Stimulated activated effector memory CD8-positive, alpha-beta T cell treated with anti-CD3 and anti-CD28 coated beads, Interleukin-12 subunit alpha, Interleukin-12 subunit beta, amount 100 ng/mL, for 72 hours (primary cell): ENCODE measurements at regions not wholly inside any gene's neighbourhood (a gene's known extent, or its start where the extent isn't known, plus 50 kb on each side); places are given as distances from the start of the nearest gene placed in this dataset.
"Not testable (repeated sequence)": the region's sequence is repeated elsewhere in the genome, so short reads cannot be mapped to it uniquely, and the experiment has no call there.

Experiments used
- ATAC-seq: fragments of 150-1000 bp; cut with Tn5 transposase; 2 replicates; pipeline ENCODE4 v1.10.0; 2021
- DNase-seq, 2 donors: peaks; one replicate each; pipeline ENCODE4 v3.0.0; 2021 to 2022; ENCODE audit warnings: low spot score in 2 of 2
- H3K27ac Mint-ChIP-seq: one replicate; pipeline ENCODE4 v1.8.0; 2022; ENCODE audit warnings: mild to moderate bottlenecking, mixed read lengths
- H3K36me3 Mint-ChIP-seq: one replicate; pipeline ENCODE4 v1.8.0; 2022; ENCODE audit warnings: mild to moderate bottlenecking, mixed read lengths
- H3K4me1 Mint-ChIP-seq: one replicate; pipeline ENCODE4 v1.8.0; 2022; ENCODE audit warnings: mixed read lengths
- H3K4me3 Mint-ChIP-seq: one replicate; pipeline ENCODE4 v1.8.0; 2022; ENCODE audit warnings: mild to moderate bottlenecking, mixed read lengths
- H3K9me3 Mint-ChIP-seq: one replicate; pipeline ENCODE4 v1.8.0; 2022; ENCODE audit warnings: mixed read lengths

- not testable (repeated sequence) for H3K9me3 Mint-ChIP-seq, H3K36me3 Mint-ChIP-seq, H3K4me1 Mint-ChIP-seq, DNase-seq, H3K4me3 Mint-ChIP-seq, ATAC-seq, H3K27ac Mint-ChIP-seq
Observed at GRCh38 chr14:106349678-106350457, 823.5 kb downstream of the TMEM121 start.

GRCh38 chr14:106355007-106355791 is 828.8 kb downstream of the TMEM121 start:
- DNase-seq = not testable (repeated sequence)
- ATAC-seq = peak; percentile 17

DNA sequence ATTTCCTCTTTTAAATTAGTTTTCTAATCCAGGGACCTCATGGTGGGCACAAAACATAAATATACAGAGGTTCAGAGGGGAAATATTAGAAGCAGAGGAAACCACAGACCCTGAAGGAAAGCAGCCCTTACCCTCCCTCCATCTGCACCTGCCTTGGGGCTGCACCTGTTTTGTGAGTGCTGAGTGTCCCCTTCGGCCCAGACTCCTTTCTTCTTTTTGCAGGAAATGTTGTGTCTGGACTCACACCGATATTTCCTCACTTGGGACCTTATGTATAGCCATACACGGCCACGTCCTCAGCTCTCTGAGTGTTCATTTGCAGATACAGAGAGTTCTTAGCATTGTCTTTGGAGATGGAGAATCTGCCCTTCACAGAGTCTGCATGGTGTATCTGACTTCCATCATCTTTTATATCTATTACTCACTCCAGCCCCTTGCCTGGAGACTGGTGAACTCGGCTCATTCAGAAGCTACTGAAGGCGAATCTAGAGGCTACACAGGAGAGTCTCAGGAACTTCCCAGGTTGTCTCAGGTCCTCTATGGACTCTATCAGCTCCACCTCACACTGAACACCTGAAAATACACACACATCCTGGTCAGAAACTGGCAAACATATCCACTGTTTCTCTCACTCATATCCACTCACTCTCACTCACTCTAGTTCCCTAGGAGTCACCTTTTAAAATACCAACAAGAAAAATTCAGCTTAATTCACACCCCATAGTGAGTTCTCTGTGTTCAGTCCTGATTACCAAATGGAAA is 829.7 kb downstream of the TMEM121 start:
- H3K4me3 Mint-ChIP-seq, H3K4me1 Mint-ChIP-seq, H3K9me3 Mint-ChIP-seq, H3K27ac Mint-ChIP-seq, DNase-seq, H3K36me3 Mint-ChIP-seq: not testable (repeated sequence)
- peak; percentile 46 for ATAC-seq

More at GRCh38 chr14:106355007-106355791, 828.8 kb downstream of the TMEM121 start:
- H3K36me3 Mint-ChIP-seq, H3K9me3 Mint-ChIP-seq, H3K27ac Mint-ChIP-seq, H3K4me1 Mint-ChIP-seq, H3K4me3 Mint-ChIP-seq: not testable (repeated sequence)

GRCh38 chr14:106356643-106356930 is 830.2 kb downstream of the TMEM121 start:
- H3K4me3 Mint-ChIP-seq, DNase-seq, H3K9me3 Mint-ChIP-seq, H3K27ac Mint-ChIP-seq, H3K4me1 Mint-ChIP-seq, H3K36me3 Mint-ChIP-seq: not testable (repeated sequence)
- peak; percentile 39 for ATAC-seq

DNA sequence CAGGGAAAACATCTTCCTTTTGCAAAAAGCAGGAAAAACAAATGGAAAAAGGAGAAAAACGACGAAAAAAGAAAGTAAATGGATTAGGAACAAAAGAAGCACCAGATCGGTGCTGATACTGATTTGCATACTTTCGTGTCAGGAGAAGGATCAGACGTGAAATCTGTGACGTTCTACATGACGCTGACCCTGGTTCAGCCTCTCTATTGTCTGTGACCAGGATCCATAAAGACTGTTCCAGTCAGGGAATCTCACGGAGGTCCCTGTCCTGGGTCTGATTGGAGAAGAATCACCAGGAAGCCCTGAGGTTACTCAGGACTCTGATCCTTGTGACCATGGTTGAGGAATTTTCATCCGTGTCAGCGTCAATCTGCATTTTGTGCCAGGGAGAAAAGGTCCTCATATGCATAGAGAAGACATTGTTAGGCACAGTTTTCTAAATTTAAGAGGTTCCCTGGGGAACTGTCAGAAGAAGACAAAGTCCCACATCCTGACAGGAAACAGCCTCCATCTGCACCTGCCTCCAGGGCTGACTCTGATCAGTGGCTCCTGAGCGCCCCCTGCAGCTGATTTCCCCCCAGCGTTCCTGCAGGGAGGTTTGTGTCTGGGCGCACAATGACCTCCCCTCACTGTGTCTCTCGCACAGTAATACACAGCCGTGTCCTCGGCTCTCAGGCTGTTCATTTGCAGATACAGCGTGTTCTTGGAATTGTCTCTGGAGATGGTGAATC is 832.9 kb downstream of the TMEM121 start:
- DNase-seq = peak; percentile 64 to 81
- H3K4me3 Mint-ChIP-seq, H3K9me3 Mint-ChIP-seq, H3K4me1 Mint-ChIP-seq, H3K27ac Mint-ChIP-seq, H3K36me3 Mint-ChIP-seq: not testable (repeated sequence)
- peak; percentile 50 for ATAC-seq

DNA sequence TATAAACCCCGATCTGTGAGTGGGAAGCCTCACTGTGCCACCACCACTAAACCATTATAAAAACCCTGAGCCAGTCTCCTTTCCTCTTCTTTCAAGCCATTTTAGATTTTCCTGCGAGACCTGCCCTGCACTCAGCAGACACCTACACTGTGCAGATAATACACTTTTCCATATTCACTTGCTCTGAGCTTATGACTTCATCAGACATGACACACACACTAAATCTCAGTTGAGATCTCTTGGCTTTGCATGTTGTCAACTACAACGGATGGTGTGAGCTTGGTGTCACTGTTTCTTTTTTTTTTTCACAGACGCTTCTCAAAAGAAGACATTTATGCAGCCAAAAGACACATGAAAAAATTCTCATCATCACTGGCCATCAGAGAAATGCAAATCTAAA is 839.0 kb downstream of the TMEM121 start:
- ATAC-seq = peak; percentile 62
- DNase-seq, H3K27ac Mint-ChIP-seq, H3K4me3 Mint-ChIP-seq, H3K4me1 Mint-ChIP-seq, H3K9me3 Mint-ChIP-seq, H3K36me3 Mint-ChIP-seq: not testable (repeated sequence)

DNA sequence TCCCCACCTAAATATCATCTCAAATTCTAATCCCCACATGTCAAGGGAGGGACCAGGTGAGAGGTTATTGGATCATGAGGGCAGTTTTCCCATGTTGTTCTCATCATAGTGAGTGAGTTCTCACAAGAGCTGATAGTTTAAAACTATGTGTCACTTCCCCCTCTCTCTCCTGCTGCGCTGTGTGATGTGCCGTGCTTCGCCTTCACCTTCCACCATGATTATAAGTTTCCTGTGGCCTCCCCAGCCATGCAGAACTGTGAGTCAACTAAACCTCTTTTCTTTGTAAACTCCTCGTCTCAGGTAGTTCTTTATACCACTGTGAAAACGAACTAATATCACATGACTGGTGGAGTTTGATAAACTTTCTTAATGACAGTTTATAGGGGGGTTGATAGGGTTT is 839.5 kb downstream of the TMEM121 start:
- H3K9me3 Mint-ChIP-seq, H3K4me3 Mint-ChIP-seq, H3K4me1 Mint-ChIP-seq, H3K27ac Mint-ChIP-seq, DNase-seq, H3K36me3 Mint-ChIP-seq: not testable (repeated sequence)
- ATAC-seq = peak; percentile 89

DNA sequence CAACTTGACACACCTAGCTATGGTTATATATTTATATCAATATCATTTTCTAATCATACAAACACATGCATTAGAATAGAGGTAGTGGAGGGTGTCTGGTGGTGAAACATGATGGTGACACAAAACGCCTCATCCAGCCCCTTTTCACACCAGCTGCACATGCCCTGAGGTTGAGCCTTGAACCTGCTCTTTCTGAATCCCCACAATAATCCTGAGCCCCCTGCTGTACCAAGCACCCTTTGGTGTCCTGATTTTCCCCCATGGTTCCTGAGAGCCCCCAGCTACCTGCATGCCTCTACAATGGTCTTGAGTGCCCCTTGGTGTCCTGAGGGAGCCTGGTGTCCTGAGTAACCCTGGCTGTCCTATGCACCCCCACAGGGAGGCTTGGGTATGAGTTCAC is 840.6 kb downstream of the TMEM121 start:
- not testable (repeated sequence) for H3K27ac Mint-ChIP-seq

DNA sequence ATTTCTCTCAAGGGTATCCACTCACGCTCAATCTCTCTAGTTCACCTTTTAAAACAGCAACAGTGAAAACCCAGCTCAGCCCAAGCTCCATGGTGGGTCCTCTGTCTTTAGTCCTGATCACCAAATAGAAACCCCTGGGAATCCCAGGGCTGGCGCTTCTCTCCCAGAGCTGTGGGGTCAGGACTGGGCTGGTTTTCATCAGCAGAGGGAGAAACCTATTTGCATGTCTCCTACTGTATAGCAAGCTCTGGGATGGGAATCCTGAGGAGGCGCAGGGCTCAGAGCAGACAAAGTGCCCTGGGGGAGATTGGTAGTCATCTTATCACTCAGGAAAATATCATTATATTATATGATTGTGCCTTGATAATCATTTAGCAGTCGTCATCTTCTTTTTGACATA is 843.1 kb downstream of the TMEM121 start:
- not testable (repeated sequence) for DNase-seq, H3K27ac Mint-ChIP-seq, H3K36me3 Mint-ChIP-seq, H3K9me3 Mint-ChIP-seq, ATAC-seq, H3K4me3 Mint-ChIP-seq
- peaks cover 19% of the 10 kb centered on the region for H3K4me1 Mint-ChIP-seq

More for the DNA sequence above, 840.6 kb downstream of the TMEM121 start:
- not testable (repeated sequence) for H3K4me3 Mint-ChIP-seq, H3K9me3 Mint-ChIP-seq, ATAC-seq, H3K36me3 Mint-ChIP-seq, H3K4me1 Mint-ChIP-seq, DNase-seq

GRCh38 chr14:106372870-106373652 is 846.7 kb downstream of the TMEM121 start:
- peak; percentile 79 to 90 for DNase-seq
- ATAC-seq = peak; percentile 92
- Mint-ChIP-seq H3K36me3 (no peaks in the 10 kb centered on the region), H3K9me3 (no peaks in the 10 kb centered on the region), H3K4me1 (peaks cover 19% of the 10 kb centered on the region), H3K4me3 (peak overlapping the region; percentile 64), H3K27ac (peak overlapping the region; percentile 80)

DNA sequence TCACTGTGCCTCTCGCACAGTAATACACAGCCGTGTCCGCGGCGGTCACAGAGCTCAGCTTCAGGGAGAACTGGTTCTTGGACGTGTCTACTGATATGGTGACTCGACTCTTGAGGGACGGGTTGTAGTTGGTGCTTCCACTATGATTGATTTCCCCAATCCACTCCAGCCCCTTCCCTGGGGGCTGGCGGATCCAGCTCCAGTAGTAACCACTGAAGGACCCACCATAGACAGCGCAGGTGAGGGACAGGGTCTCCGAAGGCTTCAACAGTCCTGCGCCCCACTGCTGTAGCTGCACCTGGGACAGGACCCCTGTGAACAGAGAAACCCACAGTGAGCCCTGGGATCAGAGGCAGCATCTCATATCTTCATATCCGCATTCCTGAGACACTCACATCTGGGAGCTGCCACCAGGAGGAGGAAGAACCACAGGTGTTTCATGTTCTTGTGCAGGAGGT is 847.3 kb downstream of the TMEM121 start:
- not testable (repeated sequence) for ATAC-seq, H3K36me3 Mint-ChIP-seq, DNase-seq, H3K9me3 Mint-ChIP-seq
- Mint-ChIP-seq H3K27ac (peak overlapping the region; percentile 80), H3K4me1 (peaks cover 19% of the 10 kb centered on the region), H3K4me3 (peak overlapping the region; percentile 64)

- Mint-ChIP-seq H3K36me3 (no peaks in the 10 kb centered on the region), H3K9me3 (no peaks in the 10 kb centered on the region), H3K4me1 (peaks cover 24% of the 10 kb centered on the region), H3K4me3 (no peak overlapping the region), H3K27ac (no peak overlapping the region)
- DNase-seq (no peak), ATAC-seq (no peak)
Observed at GRCh38 chr14:106377432-106377831, 851.0 kb downstream of the TMEM121 start.

DNA sequence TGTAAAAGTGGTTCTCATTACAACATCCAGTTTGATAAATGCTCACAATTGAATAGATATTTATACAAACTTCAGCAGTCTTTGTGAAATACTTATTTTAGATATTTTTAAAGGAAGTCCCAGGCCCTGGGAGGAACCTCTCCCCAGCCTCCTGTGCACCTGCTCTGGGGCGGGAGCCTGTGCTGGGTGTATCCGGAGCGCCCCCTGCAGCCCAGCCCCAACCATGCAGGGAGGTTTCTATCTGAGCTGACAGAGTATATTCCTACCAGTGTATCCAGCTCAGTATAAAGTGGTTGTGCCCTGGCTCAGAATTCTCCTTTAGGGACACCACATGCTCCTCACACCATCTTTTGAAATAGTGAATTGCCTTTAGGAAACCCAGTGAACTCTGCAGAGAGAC is 851.8 kb downstream of the TMEM121 start:
- ATAC-seq (peak; percentile 65), DNase-seq (peak; percentile 34 to 69)
- H3K9me3 Mint-ChIP-seq = no peaks in the 10 kb centered on the region
- no peak overlapping the region for H3K4me3 Mint-ChIP-seq
- peak overlapping the region; percentile 32 for H3K27ac Mint-ChIP-seq
- H3K4me1 Mint-ChIP-seq = peaks cover 18% of the 10 kb centered on the region
- no peaks in the 10 kb centered on the region for H3K36me3 Mint-ChIP-seq

- Mint-ChIP-seq H3K9me3 (no peaks in the 10 kb centered on the region), H3K36me3 (no peaks in the 10 kb centered on the region), H3K4me1 (peaks cover 5% of the 10 kb centered on the region), H3K4me3 (no peak overlapping the region), H3K27ac (no peak overlapping the region)
- DNase-seq = no peak
- no peak for ATAC-seq
Observed at GRCh38 chr14:106380740-106381139, 854.4 kb downstream of the TMEM121 start.
